ENCODE measurements at regions not wholly inside any gene's neighbourhood (a gene's known extent, or its start where the extent isn't known, plus 50 kb on each side); places are given as distances from the start of the nearest gene placed in this dataset.

DNA sequence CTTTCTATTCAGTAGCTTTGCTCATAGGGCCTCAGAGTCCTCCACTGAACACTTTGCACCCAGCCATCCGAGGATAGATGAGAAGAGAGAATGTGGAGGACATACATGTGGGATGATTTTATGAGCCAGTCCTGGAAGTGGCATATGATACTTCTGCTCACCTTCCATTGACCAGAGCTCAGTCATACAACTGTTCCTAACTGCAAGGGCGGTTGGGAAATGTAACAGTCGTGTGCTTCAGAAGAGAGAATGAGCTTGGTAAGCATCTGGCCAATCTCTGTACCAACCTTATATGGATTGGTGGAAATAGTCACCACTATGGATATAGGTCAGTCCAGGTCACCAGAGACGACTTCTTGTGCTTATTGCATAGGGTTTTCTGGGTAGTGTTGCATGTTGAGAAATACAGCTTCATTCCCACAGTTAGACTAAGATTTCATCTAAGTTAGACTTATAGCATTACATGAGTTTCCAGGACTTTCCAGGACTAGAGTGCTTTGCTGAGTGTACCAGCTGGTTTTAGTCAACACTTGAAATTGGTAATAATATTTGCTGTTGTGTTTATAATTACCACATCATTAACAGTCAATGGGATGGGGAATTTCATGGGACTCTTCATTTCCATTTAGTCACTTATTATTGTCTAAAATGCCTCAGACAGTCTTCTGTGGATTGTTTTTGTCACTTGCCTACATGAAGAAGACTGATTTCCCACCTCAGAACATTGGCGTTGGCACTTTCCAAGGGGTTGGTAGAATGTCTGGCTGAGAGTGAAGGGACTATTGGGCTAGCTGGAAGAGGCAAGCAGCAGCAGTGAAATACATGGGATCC is 214.5 kb upstream of the ROPN1 start:
- TF ChIP-seq CTCF (IDR thresholded peaks at IDR 0.05; ENCODE audit: insufficient read depth, low read length) (no peak), POLR2AphosphoS5 (IDR thresholded peaks at IDR 0.05; ENCODE audit: low read depth) (no peak), GABPA (IDR thresholded peaks at IDR 0.05; ENCODE audit: low read depth) (no peak), SPI1 (IDR thresholded peaks at IDR 0.05; ENCODE audit: borderline replicate concordance, low read depth) (no peak)
- TF ChIP-seq, protein P1, sequence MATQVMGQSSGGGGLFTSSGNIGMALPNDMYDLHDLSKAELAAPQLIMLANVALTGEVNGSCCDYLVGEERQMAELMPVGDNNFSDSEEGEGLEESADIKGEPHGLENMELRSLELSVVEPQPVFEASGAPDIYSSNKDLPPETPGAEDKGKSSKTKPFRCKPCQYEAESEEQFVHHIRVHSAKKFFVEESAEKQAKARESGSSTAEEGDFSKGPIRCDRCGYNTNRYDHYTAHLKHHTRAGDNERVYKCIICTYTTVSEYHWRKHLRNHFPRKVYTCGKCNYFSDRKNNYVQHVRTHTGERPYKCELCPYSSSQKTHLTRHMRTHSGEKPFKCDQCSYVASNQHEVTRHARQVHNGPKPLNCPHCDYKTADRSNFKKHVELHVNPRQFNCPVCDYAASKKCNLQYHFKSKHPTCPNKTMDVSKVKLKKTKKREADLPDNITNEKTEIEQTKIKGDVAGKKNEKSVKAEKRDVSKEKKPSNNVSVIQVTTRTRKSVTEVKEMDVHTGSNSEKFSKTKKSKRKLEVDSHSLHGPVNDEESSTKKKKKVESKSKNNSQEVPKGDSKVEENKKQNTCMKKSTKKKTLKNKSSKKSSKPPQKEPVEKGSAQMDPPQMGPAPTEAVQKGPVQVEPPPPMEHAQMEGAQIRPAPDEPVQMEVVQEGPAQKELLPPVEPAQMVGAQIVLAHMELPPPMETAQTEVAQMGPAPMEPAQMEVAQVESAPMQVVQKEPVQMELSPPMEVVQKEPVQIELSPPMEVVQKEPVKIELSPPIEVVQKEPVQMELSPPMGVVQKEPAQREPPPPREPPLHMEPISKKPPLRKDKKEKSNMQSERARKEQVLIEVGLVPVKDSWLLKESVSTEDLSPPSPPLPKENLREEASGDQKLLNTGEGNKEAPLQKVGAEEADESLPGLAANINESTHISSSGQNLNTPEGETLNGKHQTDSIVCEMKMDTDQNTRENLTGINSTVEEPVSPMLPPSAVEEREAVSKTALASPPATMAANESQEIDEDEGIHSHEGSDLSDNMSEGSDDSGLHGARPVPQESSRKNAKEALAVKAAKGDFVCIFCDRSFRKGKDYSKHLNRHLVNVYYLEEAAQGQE (IDR thresholded peaks at IDR 0.05; ENCODE audit: insufficient replicate concordance, low read depth), result no peak
